ENCODE measurements at regions not wholly inside any gene's neighbourhood (a gene's known extent, or its start where the extent isn't known, plus 50 kb on each side); places are given as distances from the start of the nearest gene placed in this dataset.
"Not testable (repeated sequence)": the region's sequence is repeated elsewhere in the genome, so short reads cannot be mapped to it uniquely, and the experiment has no call there.

- TF ChIP-seq CTCF (IDR thresholded peaks at IDR 0.05) = peak; percentile 77
- not testable (repeated sequence) for TF ChIP-seq POLR2AphosphoS5 (IDR thresholded peaks at IDR 0.05; ENCODE audit: low read depth, low read length); SIN3A (IDR thresholded peaks at IDR 0.05; ENCODE audit: borderline replicate concordance, insufficient read depth, low read depth, low read length); TCF7L2 (IDR thresholded peaks at IDR 0.05; ENCODE audit: low read depth, low read length); REST (IDR thresholded peaks at IDR 0.05; ENCODE audit: insufficient read depth in 1 of 2, low read depth in 2 of 2, low read length in 1 of 2)
These were observed 172.5 kb upstream of the NOTCH2NLA start for GRCh38 chr1:146401281-146401825.
